HuH-7.5 (cell line): ENCODE measurements at regions not wholly inside any gene's neighbourhood (a gene's known extent, or its start where the extent isn't known, plus 50 kb on each side); places are given as distances from the start of the nearest gene placed in this dataset.

Experiments used
- DNase-seq: peaks from one replicate; pipeline ENCODE4 v3.0.0; 2011; ENCODE audit warnings: low spot score

DNA sequence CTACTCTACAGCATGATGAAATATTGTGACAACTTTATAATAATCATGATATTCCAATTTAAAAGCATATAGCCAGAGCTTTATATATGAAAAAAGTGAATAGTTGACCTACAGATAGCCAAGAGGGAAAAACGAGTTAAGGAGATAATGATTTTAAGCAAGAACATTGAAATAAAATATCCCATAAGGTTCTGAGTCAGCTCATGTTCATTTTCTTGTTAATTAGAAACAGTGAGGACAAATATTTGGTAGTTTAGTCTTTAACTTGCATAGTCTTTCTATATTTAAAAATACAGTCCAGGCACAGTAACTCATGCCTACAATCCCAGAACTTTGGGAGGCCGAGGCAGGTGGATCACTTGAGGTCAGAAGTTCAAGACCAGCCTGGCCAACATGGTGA, 55.8 kb upstream of the CDH6 start:
- DNase-seq: no peak

DNA sequence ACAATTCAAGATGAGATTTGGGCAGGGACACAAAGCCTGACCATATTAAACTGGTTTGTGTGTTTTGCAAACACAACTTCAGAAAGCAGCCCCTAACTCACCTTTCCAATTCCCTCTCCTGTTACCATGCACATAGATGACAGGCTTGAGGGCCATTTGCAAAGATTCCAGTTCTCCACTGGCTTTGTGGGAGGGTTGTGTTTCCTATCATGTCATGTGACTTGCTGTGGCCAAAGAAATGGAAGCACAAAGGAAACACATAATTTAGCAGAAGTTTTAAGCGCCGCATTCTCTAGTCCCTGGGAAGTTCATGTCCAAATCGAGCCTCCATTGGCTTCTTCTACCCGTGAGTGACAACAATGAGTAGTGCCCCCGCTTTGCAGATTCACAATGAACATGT, 57.9 kb upstream of the CDH6 start:
- no peak for DNase-seq

DNA sequence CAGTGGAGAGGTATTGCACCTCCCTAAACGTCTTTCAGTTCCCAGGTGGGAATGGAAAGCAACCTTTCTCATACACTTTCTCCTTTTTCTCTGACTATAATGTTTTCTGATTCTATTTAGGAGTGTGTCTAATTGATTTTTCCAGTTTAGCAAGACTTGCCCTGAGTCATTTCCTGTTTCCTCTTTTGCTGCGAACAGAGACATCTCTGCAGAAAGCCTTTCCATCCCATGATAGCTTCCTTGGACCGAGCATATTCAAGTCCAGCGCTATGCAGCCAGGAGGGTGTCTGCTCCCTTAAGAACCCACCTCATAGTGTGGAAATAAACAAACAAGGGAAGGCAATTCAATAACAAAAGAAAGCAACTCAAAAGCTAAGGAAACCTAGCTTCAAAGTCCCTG, 60.0 kb upstream of the CDH6 start:
- DNase-seq: no peak

- no peak for DNase-seq
These were observed 62.0 kb upstream of the CDH6 start for GRCh38 chr5:31131381-31131891.

- DNase-seq: no peak
These were observed 62.8 kb upstream of the CDH6 start for GRCh38 chr5:31130676-31131075.

- no peak for DNase-seq
These were observed 68.7 kb upstream of the CDH6 start for GRCh38 chr5:31124651-31125305.

- no peak for DNase-seq
These were observed 69.5 kb upstream of the CDH6 start for GRCh38 chr5:31124026-31124425.

DNA sequence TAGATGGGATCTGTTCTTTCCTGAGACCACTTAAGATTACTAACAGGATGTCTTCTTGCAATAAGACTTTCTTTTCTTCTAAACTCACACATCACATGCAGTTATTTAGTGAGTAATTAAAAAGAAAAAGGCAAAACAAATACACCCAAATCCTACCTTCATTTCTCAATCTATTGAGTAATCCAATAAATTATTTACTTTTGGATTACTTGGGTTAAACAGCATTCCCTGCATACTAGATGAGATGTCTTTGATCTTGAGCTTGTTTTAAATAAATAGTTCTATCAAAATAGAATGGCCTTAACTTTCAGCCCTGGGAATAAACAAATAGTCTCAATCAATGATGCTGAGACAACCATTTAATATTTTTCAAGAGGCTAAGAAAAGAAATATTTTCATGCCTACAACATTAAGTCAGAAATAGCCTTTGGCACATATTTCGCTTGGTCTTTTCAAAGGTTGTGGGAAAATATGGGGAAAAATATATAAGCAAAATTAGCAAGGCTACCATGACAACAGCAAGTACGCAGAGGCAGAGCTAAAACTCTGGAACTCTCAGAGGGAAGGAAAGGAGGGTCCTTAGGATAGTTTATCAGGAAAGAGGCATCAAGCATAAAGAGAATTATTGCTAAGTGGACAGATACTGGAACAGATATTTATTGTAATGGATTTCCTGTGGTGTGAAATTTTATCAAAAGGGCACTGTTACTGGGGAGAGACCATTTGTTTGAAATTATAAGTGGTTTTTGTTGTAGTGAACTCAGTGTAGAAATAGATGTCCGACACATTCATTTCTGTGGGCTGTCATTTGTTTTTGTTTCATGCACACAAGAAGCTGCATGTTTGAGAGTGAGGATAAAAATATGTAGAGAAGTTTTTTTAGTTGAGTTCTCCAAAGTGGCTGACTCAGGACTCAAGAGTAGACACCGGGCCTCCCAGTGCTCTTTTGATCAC, 70.2 kb upstream of the CDH6 start:
- DNase-seq: no peak

DNA sequence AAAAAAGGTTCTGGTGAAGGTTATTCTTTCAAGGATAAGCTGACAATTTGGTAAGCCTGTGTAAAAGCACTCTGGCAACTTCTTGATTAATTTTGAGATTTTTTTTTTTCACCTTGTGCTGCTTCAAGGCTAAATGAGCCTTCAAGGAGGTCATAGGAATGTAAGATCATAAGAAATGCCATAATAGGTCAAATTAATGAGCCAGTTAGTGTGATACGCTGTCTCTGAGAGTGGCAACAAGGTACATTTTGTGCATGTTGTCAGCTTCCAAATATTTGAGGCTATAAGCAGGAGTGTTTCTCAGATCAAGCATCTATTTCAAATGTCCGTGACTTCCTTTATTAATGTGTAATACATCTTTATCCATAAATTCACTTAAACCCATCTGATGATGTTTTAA, 72.3 kb upstream of the CDH6 start:
- no peak for DNase-seq

DNA sequence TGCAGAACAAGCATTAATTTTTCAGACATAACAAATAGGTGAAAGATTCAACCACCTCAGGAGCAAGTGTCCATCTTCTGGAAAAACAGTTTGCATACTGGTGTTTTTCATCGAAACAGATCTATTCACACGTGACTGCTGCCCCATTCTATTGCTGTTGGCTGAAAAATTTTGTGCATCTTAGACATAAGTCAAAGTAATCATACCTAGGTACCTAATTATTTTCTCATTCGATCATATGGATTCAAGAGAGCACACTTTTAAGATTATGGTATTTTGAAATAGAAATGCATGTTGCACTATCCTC, 72.9 kb upstream of the CDH6 start:
- no peak for DNase-seq

DNA sequence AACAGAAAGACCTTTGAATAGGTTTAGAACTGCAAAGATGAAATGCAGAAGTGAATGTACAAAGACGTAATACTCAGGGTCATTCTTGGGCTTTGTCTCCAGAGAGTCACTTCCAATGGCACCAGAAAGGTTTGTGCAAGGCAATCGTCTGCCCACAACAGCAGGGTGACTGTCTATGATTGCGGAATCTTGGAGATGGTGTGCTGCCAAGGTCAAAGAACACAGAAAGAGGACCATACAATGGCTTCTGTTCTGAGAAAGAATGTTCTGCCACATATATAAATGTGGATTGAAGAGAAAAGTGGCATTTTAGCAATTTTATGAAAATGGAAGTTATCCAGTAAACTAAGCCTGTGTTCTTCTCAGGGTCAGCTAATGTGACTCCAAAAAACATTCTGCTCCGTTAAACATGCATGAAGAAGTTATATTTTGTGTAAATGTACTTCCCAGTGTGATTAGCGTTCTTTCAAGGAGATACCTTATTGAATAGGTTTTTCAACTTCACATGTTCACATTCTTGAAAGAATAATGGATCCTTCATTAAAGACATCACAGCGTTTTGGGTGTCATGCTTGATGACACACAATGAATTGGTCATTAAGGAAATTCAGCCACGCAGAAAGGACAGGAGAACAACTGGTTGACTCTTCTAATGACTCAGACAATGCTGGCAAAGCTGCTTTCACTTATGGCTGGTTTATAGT, 73.4 kb upstream of the CDH6 start:
- DNase-seq: no peak

DNA sequence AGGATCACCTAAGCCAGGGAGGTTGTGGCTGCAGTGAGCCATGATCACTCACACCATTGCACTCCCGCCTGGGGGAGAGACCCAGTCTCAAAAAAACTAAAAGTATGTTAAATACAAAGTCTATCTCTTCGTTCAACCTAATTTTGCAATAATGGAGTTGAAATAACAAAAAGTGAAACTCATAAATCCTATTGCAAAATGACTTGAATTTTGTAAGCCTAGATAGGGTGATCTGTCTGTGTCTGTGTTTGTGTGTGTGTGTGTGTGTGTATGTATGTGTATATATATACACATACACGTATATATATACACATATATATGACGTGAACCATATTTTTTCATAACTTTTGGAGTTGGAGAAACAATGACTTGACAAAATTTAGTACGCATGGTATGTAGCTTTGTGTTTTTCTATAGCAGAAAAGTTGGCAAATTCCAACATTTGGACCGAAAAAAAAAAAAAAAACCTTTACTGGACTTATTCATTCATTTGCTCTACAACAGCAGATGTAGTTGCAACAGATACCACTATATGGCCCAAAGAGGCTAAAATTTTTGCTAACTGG, 76.9 kb upstream of the CDH6 start:
- no peak for DNase-seq

DNA sequence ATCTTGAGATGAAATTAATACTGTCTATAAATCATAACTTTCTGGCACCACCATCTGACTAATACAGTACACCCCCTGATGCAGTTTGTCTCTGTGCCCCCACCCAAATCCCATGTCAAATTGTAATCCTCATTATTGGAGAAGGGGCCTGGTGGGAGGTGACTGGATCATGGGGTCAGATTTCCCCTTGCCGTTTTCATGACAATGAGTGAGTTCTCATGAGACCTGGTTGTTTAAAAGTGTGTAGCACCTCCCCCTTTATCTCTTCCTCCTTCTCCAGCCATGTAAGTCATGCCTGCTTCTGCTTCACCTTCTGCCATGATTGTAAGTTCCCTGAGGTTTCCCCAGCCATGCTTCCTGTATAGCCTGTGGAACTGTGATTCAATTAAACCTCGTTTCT, 78.7 kb upstream of the CDH6 start:
- DNase-seq: no peak

GRCh38 chr5:31113666-31114350, 79.7 kb upstream of the CDH6 start:
- no peak for DNase-seq

- DNase-seq: no peak
These were observed 80.4 kb upstream of the CDH6 start for GRCh38 chr5:31113101-31113500.

DNA sequence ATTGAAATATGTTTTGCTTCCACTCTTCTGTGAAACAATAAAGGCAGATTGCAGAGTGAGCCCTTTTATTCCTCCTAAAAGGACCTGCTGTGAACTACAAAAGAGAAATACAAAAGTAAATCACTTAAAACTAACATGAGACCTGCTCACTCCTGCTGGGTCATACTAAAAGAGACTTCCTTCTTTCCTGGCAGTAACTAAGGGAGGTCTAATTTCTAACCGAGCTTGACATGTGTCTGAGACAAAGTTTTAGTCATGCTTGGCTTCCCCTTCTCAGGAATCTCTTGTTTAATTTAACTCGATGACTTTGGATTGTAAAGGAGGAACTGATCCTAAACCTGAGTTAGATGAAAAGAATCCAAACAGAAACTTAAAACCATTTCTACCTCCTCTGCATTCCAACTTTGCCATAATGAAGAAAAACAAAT, 86.4 kb upstream of the CDH6 start:
- DNase-seq: no peak

GRCh38 chr5:31106691-31107090, 86.8 kb upstream of the CDH6 start:
- no peak for DNase-seq

DNA sequence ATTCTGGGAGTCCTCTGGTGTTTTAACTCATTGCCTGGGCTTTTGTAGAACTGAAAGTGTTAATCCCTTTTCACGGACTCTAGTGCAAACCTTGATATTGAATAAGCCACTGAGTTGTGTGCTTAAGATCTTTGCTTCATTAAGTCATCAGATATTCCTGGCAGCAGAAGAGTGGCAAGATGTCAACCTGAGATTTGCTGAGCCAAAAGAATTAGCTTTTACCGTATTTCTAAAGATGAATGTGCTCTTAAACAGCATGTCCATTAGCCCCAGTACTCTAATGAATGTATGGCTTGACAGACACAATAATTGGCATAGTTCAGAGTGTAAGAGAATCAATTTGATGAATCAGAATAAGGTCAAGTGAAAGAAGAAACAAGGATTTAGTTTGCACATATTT, 87.2 kb upstream of the CDH6 start:
- DNase-seq: no peak

DNA sequence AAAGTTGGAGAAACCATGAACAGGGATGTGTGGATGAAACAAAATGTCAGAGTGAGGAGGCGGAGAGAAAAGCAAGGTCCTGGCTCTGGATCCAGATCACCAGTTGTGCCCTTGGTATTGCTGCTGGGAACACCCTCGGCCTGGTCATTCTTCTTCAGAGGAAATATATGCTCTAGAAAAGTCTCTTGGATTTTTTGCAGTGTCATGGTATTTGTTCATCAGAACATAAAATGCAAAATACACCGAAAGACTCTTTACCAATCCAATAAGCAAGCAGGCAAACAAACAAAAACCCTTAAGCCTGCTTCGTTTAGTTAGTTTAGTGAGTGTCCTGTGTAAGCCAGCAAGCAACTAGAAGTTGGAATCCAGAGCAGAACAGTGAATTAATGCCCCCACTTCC, 88.7 kb upstream of the CDH6 start:
- DNase-seq: no peak

GRCh38 chr5:31100781-31101310, 92.6 kb upstream of the CDH6 start:
- DNase-seq: no peak

- no peak for DNase-seq
These were observed 93.4 kb upstream of the CDH6 start for GRCh38 chr5:31100047-31100575.
